Retinal pigment epithelial cell (primary cell): ENCODE measurements at regions not wholly inside any gene's neighbourhood (a gene's known extent, or its start where the extent isn't known, plus 50 kb on each side); places are given as distances from the start of the nearest gene placed in this dataset.

Source experiments
- DNase-seq: peaks from one replicate; pipeline ENCODE4 v3.0.0-alpha.2; 2010; ENCODE audit warnings: low read depth
- H3K4me3 ChIP-seq: 2 replicates; pipeline ENCODE4 v1.5.1; 2011; ENCODE audit warnings: mild to moderate bottlenecking, low read length, control low read depth, moderate library complexity
- CTCF ChIP-seq: conservative IDR thresholded peaks from 2 replicates; pipeline ENCODE4 v1.5.1; 2011; ENCODE audit warnings: low read depth, low read length, control low read depth, inconsistent platforms

DNA sequence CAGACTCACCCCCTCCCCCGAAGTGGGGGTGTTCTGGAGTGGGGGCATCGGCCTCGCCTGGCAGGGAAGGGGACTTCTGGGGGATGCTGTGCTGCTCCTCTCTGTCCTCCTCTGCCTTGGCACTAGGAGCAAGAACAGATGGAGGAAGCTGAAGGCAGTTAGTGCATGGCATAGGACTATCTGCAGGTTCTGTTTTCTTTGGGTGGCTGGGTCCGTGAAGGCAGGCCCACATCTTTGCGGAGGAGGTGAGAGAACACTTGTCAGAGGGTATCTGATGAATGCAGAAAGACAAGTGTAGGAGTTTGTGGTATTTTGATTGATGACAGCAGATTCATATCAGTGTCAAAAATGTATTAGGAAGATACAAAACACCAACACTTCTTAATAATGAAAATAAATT, 411.4 kb downstream of the TSN start:
- TF ChIP-seq CTCF, result no peak
- DNase-seq, result no peak

DNA sequence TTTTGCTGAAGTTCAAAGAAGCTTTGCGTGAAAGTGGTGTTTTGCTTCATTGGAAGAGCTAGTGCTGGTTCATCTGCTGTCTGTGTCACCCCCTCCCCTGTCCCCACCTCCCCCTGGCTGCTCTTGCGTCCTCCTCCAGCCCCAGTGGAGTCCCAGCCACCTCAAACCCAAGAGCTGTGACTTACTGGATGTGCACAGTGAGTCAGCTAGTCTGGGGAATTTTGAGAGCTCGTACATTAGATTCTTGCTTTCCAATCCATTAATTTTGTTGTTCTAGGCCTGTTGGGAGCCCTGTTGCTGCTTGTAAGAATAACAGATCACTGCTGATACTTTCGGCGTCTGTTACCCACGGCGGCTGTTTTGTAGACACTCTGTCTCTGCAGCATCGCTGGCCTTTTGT, 412.1 kb downstream of the TSN start:
- no peak for TF ChIP-seq CTCF
- DNase-seq, result no peak
- H3K4me3 ChIP-seq, result no peak overlapping the region

More for the DNA sequence above, 411.4 kb downstream of the TSN start:
- H3K4me3 ChIP-seq, result no peak overlapping the region

GRCh38 chr2:122168799-122169198, 413.3 kb downstream of the TSN start:
- TF ChIP-seq CTCF, result no peak
- DNase-seq, result no peak
- H3K4me3 ChIP-seq, result no peak overlapping the region

DNA sequence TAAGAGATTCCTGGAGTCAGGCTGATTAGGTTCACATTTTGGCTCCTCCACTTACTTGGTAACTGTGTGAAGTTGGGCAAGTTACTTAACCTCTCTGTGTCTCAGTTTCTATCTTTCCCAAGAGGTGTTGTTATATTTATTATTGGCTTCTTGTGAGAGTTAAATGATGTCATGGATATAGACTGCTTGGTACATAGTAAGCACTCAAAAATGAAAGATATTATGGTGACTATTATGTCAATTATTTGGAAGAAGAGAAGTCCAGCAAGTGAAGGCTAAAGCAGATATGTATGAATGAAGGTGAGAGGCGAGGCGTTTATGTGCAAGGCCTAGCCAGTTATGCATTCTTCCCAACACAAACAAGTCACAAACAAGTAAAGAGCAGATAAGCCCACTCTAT, 417.4 kb downstream of the TSN start:
- no peak overlapping the region for H3K4me3 ChIP-seq
- no peak for DNase-seq
- no peak for TF ChIP-seq CTCF

GRCh38 chr2:122174061-122174460, 418.6 kb downstream of the TSN start:
- no peak for TF ChIP-seq CTCF
- H3K4me3 ChIP-seq, result no peak overlapping the region
- no peak for DNase-seq

DNA sequence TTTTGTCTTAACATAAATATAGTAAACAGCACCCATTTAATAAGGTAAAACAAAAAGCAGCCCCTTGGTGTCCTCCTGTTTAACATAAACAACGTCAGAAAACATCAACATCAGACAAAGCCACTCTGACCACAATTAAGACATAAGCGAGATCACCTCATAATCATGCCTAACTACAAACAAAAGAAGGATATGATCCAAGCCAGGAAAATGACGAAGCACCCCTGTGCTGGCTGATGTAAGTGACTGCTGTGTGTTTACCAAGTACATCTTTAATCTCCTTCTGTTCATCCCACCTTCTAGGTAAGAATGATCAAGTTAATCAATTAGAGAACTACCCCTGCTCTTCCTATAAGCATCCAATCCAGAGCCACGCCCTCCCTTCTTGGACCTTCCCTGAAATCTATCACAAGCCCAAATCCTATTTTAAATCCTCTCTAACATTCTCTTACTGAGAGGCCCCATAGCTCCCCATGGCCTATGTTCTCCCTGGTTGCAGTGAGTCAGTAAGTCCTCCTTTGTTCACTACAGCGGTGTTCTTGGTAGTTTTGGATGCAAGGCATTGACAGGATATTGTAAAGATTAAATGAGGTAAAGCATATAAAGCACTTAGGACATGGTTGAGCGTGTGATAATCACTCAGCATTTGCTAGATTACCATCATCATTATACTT, 424.2 kb downstream of the TSN start:
- no peak for DNase-seq
- no peak overlapping the region for H3K4me3 ChIP-seq
- TF ChIP-seq CTCF, result no peak

DNA sequence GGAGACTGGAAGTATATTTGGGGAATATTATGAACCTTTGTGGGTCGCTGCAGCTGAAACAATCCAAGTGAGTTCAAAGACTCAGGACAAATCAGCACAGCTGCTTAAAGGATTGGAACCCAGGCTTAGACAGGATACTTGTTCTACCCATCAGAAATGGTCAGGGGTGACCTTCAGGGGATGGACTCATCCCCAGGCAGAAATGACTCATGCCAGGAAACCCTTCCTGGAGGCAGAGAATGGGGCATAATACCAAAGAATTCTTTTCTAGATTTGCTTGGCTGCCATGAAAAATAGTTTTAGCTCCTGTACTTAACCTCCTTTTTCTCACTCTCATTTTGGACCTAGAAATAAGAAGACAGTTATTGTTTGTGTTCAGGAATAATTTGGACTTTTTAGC, 425.5 kb downstream of the TSN start:
- TF ChIP-seq CTCF, result no peak
- no peak overlapping the region for H3K4me3 ChIP-seq
- DNase-seq, result no peak
